ENCODE measurements at regions not wholly inside any gene's neighbourhood (a gene's known extent, or its start where the extent isn't known, plus 50 kb on each side); places are given as distances from the start of the nearest gene placed in this dataset.
"Not testable (repeated sequence)": the region's sequence is repeated elsewhere in the genome, so short reads cannot be mapped to it uniquely, and the experiment has no call there.

- H3K9ac ChIP-seq (ENCODE audit: insufficient read depth in 1 of 2, low read depth in 2 of 2, low read length in 2 of 2); H3K4me1 ChIP-seq (replicated peaks in 1 of 2; ENCODE audit: control insufficient read depth in 2 of 2, insufficient read depth in 2 of 2, low read length in 2 of 2); CTCF ChIA-PET (ENCODE audit: low intra/inter-chr PET ratio); H2AFZ ChIP-seq (ENCODE audit: low read depth, low read length); intact Hi-C loops (cut with micrococcal nuclease); DNase-seq (ENCODE audit: extremely low read depth in 1 of 4, low spot score in 3 of 4); H3K27ac ChIP-seq (ENCODE audit: extremely low read depth, low read depth, low read length); POLR2A ChIA-PET; H3K27me3 ChIP-seq (ENCODE audit: control insufficient read depth in 2 of 2, insufficient read depth in 2 of 2, low read length in 2 of 2); FAIRE-seq; H3K4me3 ChIP-seq; H4K20me1 ChIP-seq (replicated peaks; ENCODE audit: control insufficient read depth, insufficient read depth, low read length); H3K4me2 ChIP-seq (ENCODE audit: insufficient read depth, low read length); H3K36me3 ChIP-seq (ENCODE audit: control insufficient read depth, insufficient read depth, low read length); H3K9me3 ChIP-seq (replicated peaks; ENCODE audit: control insufficient read depth, insufficient read depth, low read depth, low read length); in situ Hi-C loops (cut with MboI); ATAC-seq; H3K9me1 ChIP-seq (ENCODE audit: control insufficient read depth, insufficient read depth, low read length); TF ChIP-seq CEBPG (CRISPR knock-in tag; IDR thresholded peaks at IDR 0.05): not testable (repeated sequence)
- TSS peak; percentile 29 for BruUV-seq (replicated peaks)
- H3K79me2 ChIP-seq (ENCODE audit: control insufficient read depth, insufficient read depth, low read length) = peaks cover 25% of the 10 kb centered on the region
- 41% methylated on average over 5 of the region's 5 CpGs for WGBS (ENCODE audit: insufficient coverage, low coverage, missing lambda C conversion rate)
- TF ChIP-seq CEBPG (tag; conservative IDR thresholded peaks at IDR 0.05 in 1 of 2, IDR thresholded peaks at IDR 0.05 in 1 of 2) = 0 out of 4 replicates have a peak, but pooled peaks of 1 of the 2 experiments have one; percentile 51
- TF ChIP-seq CEBPB (tag; IDR thresholded peaks at IDR 0.05) = peak; percentile 73
- 0 out of 2 replicates have a peak, but pooled peaks have one; percentile 3 for TF ChIP-seq RBFOX2 (IDR thresholded peaks at IDR 0.05; ENCODE audit: low read depth, low read length)
Observed at GRCh38 chr21:10410354-10410929, 110.9 kb upstream of the TPTE start.

- intact Hi-C loops (cut with micrococcal nuclease); in situ Hi-C loops (cut with MboI): not testable (repeated sequence)
Observed at GRCh38 chr21:10411776-10412526, 109.4 kb upstream of the TPTE start.

More at GRCh38 chr21:10411776-10412526, 109.4 kb upstream of the TPTE start:
- H3K27me3 ChIP-seq (ENCODE audit: control insufficient read depth in 2 of 2, insufficient read depth in 2 of 2, low read length in 2 of 2); ATAC-seq; FAIRE-seq; H3K9ac ChIP-seq (ENCODE audit: insufficient read depth in 1 of 2, low read depth in 2 of 2, low read length in 2 of 2); CTCF ChIA-PET (ENCODE audit: low intra/inter-chr PET ratio); POLR2A ChIA-PET; H3K27ac ChIP-seq (ENCODE audit: extremely low read depth, low read depth, low read length); BruUV-seq (replicated peaks); DNase-seq (ENCODE audit: extremely low read depth in 1 of 4, low spot score in 3 of 4); H3K9me3 ChIP-seq (replicated peaks; ENCODE audit: control insufficient read depth, insufficient read depth, low read depth, low read length); H4K20me1 ChIP-seq (replicated peaks; ENCODE audit: control insufficient read depth, insufficient read depth, low read length); H3K4me1 ChIP-seq (replicated peaks in 1 of 2; ENCODE audit: control insufficient read depth in 2 of 2, insufficient read depth in 2 of 2, low read length in 2 of 2); H3K9me1 ChIP-seq (ENCODE audit: control insufficient read depth, insufficient read depth, low read length): not testable (repeated sequence)
- H3K4me2 ChIP-seq (ENCODE audit: insufficient read depth, low read length) = peak overlapping the region; percentile 83; the same call in 1 of the 2 replicates
- 2% methylated on average over 15 of the region's 17 CpGs for WGBS (ENCODE audit: insufficient coverage, low coverage, missing lambda C conversion rate)
- peak overlapping the region; percentile 68 for H3K4me3 ChIP-seq
- 0 out of 2 replicates have a peak overlapping the region, but pooled peaks have one; percentile 40 for H2AFZ ChIP-seq (ENCODE audit: low read depth, low read length)
- TF ChIP-seq, protein P1, sequence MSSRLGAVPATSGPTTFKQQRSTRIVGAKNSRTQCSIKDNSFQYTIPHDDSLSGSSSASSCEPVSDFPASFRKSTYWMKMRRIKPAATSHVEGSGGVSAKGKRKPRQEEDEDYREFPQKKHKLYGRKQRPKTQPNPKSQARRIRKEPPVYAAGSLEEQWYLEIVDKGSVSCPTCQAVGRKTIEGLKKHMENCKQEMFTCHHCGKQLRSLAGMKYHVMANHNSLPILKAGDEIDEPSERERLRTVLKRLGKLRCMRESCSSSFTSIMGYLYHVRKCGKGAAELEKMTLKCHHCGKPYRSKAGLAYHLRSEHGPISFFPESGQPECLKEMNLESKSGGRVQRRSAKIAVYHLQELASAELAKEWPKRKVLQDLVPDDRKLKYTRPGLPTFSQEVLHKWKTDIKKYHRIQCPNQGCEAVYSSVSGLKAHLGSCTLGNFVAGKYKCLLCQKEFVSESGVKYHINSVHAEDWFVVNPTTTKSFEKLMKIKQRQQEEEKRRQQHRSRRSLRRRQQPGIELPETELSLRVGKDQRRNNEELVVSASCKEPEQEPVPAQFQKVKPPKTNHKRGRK (tag; IDR thresholded peaks at IDR 0.05) = 0 out of 2 replicates have a peak, but pooled peaks have one; percentile 18
- peaks cover 15% of the 10 kb centered on the region; the same call in 1 of the 3 replicates for H3K36me3 ChIP-seq (ENCODE audit: control insufficient read depth, insufficient read depth, low read length)
- H3K79me2 ChIP-seq (ENCODE audit: control insufficient read depth, insufficient read depth, low read length) = peaks cover 38% of the 10 kb centered on the region
